SK-N-SH treated with all-trans-retinoic acid at 6 μM for 48 hours (cell line): ENCODE measurements at regions not wholly inside any gene's neighbourhood (a gene's known extent, or its start where the extent isn't known, plus 50 kb on each side); places are given as distances from the start of the nearest gene placed in this dataset.

Experiments
- ARNTL ChIP-seq: fragments of 450-650 bp; formaldehyde crosslinking; IDR thresholded peaks from 2 replicates; pipeline ENCODE4 v1.5.0; 2020; ENCODE audit warnings: low read depth, mild to moderate bottlenecking, moderate library complexity, borderline replicate concordance
- CSDC2 ChIP-seq: fragments of 250-450 bp; sonication (Bioruptor Pico); IDR thresholded peaks from 2 replicates; pipeline ENCODE4 v1.5.0; 2020; ENCODE audit warnings: mild to moderate bottlenecking, moderate library complexity
- RARB ChIP-seq: fragments of 250-450 bp; sonication (Bioruptor Pico); IDR thresholded peaks from 2 replicates; pipeline ENCODE4 v1.8.0; 2021; ENCODE audit warnings: mild to moderate bottlenecking, moderate library complexity
- ZFP3 ChIP-seq: fragments of 250-450 bp; sonication (Bioruptor Pico); IDR thresholded peaks from 2 replicates; pipeline ENCODE4 v1.5.0; 2020; ENCODE audit warnings: mild to moderate bottlenecking, moderate library complexity
- ZFP30 ChIP-seq: fragments of 450-650 bp; formaldehyde crosslinking; IDR thresholded peaks from 2 replicates; pipeline ENCODE4 v1.5.0; 2022; ENCODE audit warnings: mild to moderate bottlenecking, moderate library complexity
- ZNF565 ChIP-seq: fragments of 450-650 bp; formaldehyde crosslinking; conservative IDR thresholded peaks from 2 replicates; pipeline ENCODE4 v1.5.0; 2020; ENCODE audit warnings: low read depth, mild to moderate bottlenecking, moderate library complexity
- ZNF8 ChIP-seq: fragments of 450-650 bp; formaldehyde crosslinking; IDR thresholded peaks from 2 replicates; pipeline ENCODE4 v1.5.0; 2020; ENCODE audit warnings: mild to moderate bottlenecking, moderate library complexity
- TF ChIP-seq, protein P1 (sequence below): fragments of 250-450 bp; sonication (Bioruptor Pico); IDR thresholded peaks from 2 replicates; pipeline ENCODE4 v1.8.0; 2020; ENCODE audit warnings: mild to moderate bottlenecking, moderate library complexity, borderline replicate concordance

DNA sequence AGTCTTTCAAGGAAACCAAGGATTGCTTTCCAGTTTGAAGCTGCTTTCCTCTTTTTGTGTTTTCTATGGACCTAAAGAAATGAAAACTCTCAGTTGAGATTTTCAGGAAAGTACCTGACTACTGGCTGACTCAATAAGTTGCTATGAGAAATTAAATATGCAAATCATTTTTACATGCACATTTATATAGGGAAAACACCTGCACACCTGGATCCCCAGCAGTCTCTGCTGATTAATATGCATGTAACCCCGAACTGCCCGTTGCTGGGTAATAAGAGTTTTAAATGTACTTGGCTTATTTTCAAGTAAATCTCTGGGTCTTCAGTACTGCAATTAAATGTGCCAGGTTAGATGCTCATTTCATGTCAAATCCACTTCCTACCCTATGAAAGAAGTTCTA lies 77.2 kb downstream of the KBTBD8 start:
- no peak for TF ChIP-seq RARB (CRISPR knock-in tag)
- no peak for TF ChIP-seq ARNTL (CRISPR knock-in tag)
- TF ChIP-seq, protein P1, sequence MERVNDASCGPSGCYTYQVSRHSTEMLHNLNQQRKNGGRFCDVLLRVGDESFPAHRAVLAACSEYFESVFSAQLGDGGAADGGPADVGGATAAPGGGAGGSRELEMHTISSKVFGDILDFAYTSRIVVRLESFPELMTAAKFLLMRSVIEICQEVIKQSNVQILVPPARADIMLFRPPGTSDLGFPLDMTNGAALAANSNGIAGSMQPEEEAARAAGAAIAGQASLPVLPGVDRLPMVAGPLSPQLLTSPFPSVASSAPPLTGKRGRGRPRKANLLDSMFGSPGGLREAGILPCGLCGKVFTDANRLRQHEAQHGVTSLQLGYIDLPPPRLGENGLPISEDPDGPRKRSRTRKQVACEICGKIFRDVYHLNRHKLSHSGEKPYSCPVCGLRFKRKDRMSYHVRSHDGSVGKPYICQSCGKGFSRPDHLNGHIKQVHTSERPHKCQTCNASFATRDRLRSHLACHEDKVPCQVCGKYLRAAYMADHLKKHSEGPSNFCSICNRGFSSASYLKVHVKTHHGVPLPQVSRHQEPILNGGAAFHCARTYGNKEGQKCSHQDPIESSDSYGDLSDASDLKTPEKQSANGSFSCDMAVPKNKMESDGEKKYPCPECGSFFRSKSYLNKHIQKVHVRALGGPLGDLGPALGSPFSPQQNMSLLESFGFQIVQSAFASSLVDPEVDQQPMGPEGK (CRISPR knock-in tag), result no peak
- TF ChIP-seq ZFP30 (CRISPR knock-in tag), result no peak
- no peak for TF ChIP-seq ZNF565 (CRISPR knock-in tag)
- no peak for TF ChIP-seq ZNF8
- no peak for TF ChIP-seq ZFP3 (CRISPR knock-in tag)
- no peak for TF ChIP-seq CSDC2 (CRISPR knock-in tag)
